ENCODE measurements at regions not wholly inside any gene's neighbourhood (a gene's known extent, or its start where the extent isn't known, plus 50 kb on each side); places are given as distances from the start of the nearest gene placed in this dataset.

- TF ChIP-seq CTCF (conservative IDR thresholded peaks at IDR 0.05; ENCODE audit: low read length) (no peak), EZH2phosphoT487 (IDR thresholded peaks at IDR 0.05; ENCODE audit: borderline replicate concordance) (no peak)
Measured at GRCh38 chr7:46604241-46604661, 683.2 kb upstream of the IGFBP3 start.
